MCF 10A (cell line): ENCODE measurements at regions not wholly inside any gene's neighbourhood (a gene's known extent, or its start where the extent isn't known, plus 50 kb on each side); places are given as distances from the start of the nearest gene placed in this dataset.

Experiments
- BruUV-seq: library from RNA; stranded (reverse); fragments of 400-500 nt; replicated peaks from 2 replicates; lab custom pipeline; 2021; lab: Mats Ljungman, UMichigan
- CTCF ChIA-PET: fragments of 300-600 bp; sonication (Branson Sonifier 250); formaldehyde crosslinking; extraction: SDS; loops from one replicate; lab custom pipeline; 2021; ENCODE audit warnings: antibody characterized with exemption, inconsistent platforms; lab: Yijun Ruan, JAX
- POLR2A ChIA-PET: fragments of 300-600, 350-650 bp; sonication (Branson Sonifier 250); formaldehyde crosslinking; extraction: SDS; loops from one replicate; lab custom pipeline; 2020; ENCODE audit warnings: antibody characterized with exemption, inconsistent platforms; lab: Yijun Ruan, JAX
- DNase-seq: peaks from one replicate; pipeline ENCODE4 v3.0.0-alpha.2; 2018; ENCODE audit not compliant: unreplicated experiment
- H3K27ac Mint-ChIP-seq: one replicate; pipeline ENCODE4 v1.8.0; 2022; ENCODE audit warnings: mild to moderate bottlenecking, low read depth, mixed read lengths; ENCODE audit not compliant: unreplicated experiment
- H3K27me3 Mint-ChIP-seq: one replicate; pipeline ENCODE4 v1.8.0; 2022; ENCODE audit warnings: mixed read lengths; ENCODE audit not compliant: insufficient read depth, unreplicated experiment
- H3K36me3 Mint-ChIP-seq: one replicate; pipeline ENCODE4 v1.8.0; 2022; ENCODE audit warnings: mild to moderate bottlenecking, moderate library complexity, mixed read lengths; ENCODE audit not compliant: insufficient read depth, unreplicated experiment
- H3K4me1 Mint-ChIP-seq: one replicate; pipeline ENCODE4 v1.8.0; 2022; ENCODE audit warnings: mixed read lengths; ENCODE audit not compliant: insufficient read depth, unreplicated experiment
- H3K4me3 Mint-ChIP-seq: one replicate; pipeline ENCODE4 v1.8.0; 2022; ENCODE audit warnings: mild to moderate bottlenecking, moderate library complexity, mixed read lengths; ENCODE audit not compliant: unreplicated experiment
- H3K9me3 Mint-ChIP-seq: one replicate; pipeline ENCODE4 v1.8.0; 2022; ENCODE audit warnings: mixed read lengths; ENCODE audit not compliant: unreplicated experiment
- intact Hi-C: fragments of 100-400 bp; cut with micrococcal nuclease; formaldehyde crosslinking; loops from 2 replicates; pipeline ENCODE4 v1.14.1; 2022
- TF ChIP-seq, protein P1 (sequence below): fragments of 200-600 bp; IDR thresholded peaks from one replicate; pipeline ENCODE4 v1.8.0; 2022; ENCODE audit warnings: antibody characterized with exemption, mild to moderate bottlenecking; ENCODE audit not compliant: unreplicated experiment

DNA sequence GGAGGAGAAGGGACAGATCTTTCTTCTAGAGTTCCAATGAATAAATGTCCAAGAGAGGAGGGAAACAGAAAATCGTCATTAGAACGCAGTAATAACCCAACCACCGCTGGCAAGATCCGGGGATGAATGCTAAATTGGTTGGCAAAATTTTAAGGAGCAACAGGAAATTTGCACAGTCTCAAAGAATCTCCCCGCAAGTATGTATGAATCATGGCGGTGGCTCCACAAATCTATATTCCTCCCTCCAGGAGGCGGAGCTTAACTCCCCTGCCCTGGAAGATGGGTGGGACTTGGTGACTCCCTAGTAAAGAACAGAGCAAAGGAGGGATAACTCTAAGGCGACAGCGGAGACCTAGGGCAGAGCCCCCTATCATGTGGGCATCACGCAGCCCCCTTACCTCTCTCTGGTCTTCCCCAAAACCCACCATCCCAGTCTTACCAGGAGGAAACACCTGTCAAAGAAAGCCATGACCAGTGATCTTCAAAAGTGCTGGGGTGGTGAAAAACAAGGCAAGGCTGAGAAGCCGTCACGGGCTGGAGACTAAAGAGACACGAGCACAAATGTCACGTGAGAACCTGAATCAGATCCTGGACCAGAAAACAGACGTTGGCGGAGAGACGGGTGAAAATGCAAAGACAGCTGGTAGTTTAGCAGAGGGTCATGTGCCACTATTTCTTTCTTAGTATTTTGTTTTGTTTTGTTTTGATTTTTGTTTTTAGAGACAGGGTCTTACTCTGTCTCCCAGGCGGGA lies 125.8 kb downstream of the NCOR2 start:
- H3K9me3 Mint-ChIP-seq: no peaks in the 10 kb centered on the region
- H3K36me3 Mint-ChIP-seq: peaks cover 47% of the 10 kb centered on the region
- no peak overlapping the region for H3K4me3 Mint-ChIP-seq
- TF ChIP-seq, protein P1, sequence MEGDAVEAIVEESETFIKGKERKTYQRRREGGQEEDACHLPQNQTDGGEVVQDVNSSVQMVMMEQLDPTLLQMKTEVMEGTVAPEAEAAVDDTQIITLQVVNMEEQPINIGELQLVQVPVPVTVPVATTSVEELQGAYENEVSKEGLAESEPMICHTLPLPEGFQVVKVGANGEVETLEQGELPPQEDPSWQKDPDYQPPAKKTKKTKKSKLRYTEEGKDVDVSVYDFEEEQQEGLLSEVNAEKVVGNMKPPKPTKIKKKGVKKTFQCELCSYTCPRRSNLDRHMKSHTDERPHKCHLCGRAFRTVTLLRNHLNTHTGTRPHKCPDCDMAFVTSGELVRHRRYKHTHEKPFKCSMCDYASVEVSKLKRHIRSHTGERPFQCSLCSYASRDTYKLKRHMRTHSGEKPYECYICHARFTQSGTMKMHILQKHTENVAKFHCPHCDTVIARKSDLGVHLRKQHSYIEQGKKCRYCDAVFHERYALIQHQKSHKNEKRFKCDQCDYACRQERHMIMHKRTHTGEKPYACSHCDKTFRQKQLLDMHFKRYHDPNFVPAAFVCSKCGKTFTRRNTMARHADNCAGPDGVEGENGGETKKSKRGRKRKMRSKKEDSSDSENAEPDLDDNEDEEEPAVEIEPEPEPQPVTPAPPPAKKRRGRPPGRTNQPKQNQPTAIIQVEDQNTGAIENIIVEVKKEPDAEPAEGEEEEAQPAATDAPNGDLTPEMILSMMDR: no peak
- POLR2A ChIA-PET: no interaction called here
- no peaks in the 10 kb centered on the region for H3K27me3 Mint-ChIP-seq
- no peaks in the 10 kb centered on the region for H3K4me1 Mint-ChIP-seq
- intact Hi-C loops: no loop called here
- peak; percentile 78 for DNase-seq
- CTCF ChIA-PET: interaction anchor here (0.6 kb wide), 2 partner anchors 69 to 323 kb away, joined by 3 read pairs; no protein-coding TSS in a partner anchor
- no TSS peak for BruUV-seq
- no peak overlapping the region for H3K27ac Mint-ChIP-seq

DNA sequence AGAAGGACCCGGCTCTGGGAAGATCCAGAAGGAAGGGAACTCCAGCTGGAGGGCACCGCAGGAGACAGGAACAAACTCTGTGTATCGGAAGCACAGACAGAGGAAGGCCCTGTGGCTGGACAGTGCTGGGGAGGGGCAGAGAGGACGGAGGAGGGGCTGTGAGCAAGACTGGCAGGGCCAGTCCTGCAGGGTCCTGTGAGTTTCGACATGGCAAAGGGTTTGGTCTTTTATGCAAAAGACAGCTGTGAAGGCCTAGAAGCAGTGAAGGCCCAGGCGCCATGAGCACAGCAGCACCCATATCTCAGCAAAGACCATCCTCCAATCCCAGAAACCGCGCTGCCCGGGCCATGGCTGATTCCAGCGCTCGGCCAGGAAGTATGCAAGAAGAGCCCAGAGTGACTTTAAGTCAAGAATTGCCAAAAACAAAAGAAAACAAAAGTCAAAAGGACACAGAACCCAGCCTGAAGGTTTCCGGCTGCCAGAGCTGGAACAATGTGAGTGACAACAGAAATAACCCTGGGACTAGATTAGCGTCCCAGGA lies 126.5 kb downstream of the NCOR2 start:
- intact Hi-C loops: no loop called here
- CTCF ChIA-PET: interaction anchor here (0.6 kb wide), 2 partner anchors 70 to 324 kb away, joined by 3 read pairs; no protein-coding TSS in a partner anchor
- no peak overlapping the region for H3K27ac Mint-ChIP-seq

DNA sequence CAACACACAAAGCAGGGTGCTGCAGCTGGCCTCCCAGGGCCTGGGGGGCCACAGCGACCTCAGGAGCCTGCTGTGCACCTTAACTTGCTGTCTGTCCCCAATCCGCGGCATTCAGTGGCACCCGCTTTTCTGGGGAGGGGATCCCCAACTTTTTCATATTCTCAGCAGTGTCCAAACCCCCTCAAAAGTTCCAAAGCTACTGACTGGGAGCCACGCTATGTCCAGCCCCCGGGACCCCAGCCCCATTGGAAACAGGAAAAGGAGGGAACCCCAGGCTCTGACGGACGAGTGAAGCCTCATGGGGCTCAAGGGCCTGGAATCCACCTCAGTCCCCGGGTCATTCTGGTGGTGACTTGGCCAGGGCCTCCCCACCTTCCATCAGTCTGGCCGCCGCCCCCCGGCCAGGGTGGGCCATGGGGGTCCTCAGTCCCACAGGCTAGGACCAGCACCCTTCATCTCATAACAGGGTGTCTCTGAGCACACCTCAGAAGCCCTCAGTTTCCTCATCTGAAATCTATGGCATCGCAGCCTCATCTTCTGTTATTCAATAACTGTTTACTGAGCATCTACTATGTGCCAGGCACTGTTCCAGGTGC lies 127.3 kb downstream of the NCOR2 start:
- H3K36me3 Mint-ChIP-seq: peaks cover 46% of the 10 kb centered on the region
- TF ChIP-seq, protein P1: no peak
- DNase-seq: no peak
- ChIA-PET CTCF (no interaction called here), POLR2A (no interaction called here)
- H3K4me3 Mint-ChIP-seq: no peak overlapping the region
- H3K4me1 Mint-ChIP-seq: no peaks in the 10 kb centered on the region
- intact Hi-C loops: no loop called here
- H3K27ac Mint-ChIP-seq: no peak overlapping the region
- no peaks in the 10 kb centered on the region for H3K9me3 Mint-ChIP-seq
- no TSS peak for BruUV-seq
- no peaks in the 10 kb centered on the region for H3K27me3 Mint-ChIP-seq

More for the DNA sequence above, 126.5 kb downstream of the NCOR2 start:
- peaks cover 47% of the 10 kb centered on the region for H3K36me3 Mint-ChIP-seq
- DNase-seq: no peak
- H3K4me1 Mint-ChIP-seq: no peaks in the 10 kb centered on the region
- BruUV-seq: no TSS peak
- TF ChIP-seq, protein P1: no peak
- POLR2A ChIA-PET: no interaction called here
- no peaks in the 10 kb centered on the region for H3K27me3 Mint-ChIP-seq
- no peak overlapping the region for H3K4me3 Mint-ChIP-seq
- H3K9me3 Mint-ChIP-seq: no peaks in the 10 kb centered on the region

DNA sequence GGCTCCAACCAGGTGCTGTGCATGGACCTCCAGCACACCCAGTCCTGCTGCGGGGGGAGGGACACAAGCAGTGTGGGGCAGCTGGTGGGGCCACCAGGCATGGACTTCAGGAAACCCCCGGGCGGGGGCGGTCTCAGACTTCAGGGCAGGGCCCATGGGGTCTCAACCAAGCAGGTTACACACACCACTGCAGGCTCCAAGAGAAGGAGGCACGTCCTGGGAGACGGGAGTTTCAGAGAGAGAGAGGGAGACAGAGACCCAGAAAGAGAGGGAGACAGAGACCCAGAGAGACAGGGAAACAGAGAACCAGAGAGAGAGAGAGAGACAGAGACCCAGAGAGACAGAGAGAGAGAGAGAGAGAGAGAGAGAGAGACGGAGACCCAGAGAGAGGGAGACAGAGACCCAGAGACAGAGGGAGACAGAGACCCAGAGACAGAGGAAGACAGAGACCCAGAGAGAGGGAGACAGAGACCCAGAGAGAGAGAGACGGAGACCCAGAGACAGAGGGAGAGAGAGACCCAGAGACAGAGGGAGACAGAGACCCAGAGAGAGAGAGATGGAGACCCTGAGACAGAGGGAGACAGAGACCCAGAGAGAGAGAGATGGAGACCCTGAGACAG lies 128.9 kb downstream of the NCOR2 start:
- no peak for DNase-seq
- ChIA-PET POLR2A (no interaction called here), CTCF (no interaction called here)
- Mint-ChIP-seq H3K27me3 (no peaks in the 10 kb centered on the region), H3K4me3 (no peak overlapping the region), H3K27ac (no peak overlapping the region), H3K4me1 (no peaks in the 10 kb centered on the region), H3K9me3 (no peaks in the 10 kb centered on the region), H3K36me3 (peaks cover 39% of the 10 kb centered on the region)
- BruUV-seq: no TSS peak
- intact Hi-C loops: no loop called here
- TF ChIP-seq, protein P1: no peak
